ENCODE measurements at regions not wholly inside any gene's neighbourhood (a gene's known extent, or its start where the extent isn't known, plus 50 kb on each side); places are given as distances from the start of the nearest gene placed in this dataset.
A peak's percentile ranks its signal among the peaks of the same experiment; 100 is the strongest.
"Not testable (repeated sequence)": the region's sequence is repeated elsewhere in the genome, so short reads cannot be mapped to it uniquely, and the experiment has no call there.

- no peak for DNase-seq
- H3K4me1 ChIP-seq (ENCODE audit: control insufficient read depth, insufficient read depth, low read length): no peaks in the 10 kb centered on the region
- H3K27ac ChIP-seq (ENCODE audit: low read length): no peak overlapping the region
- H3K9me3 ChIP-seq (replicated peaks; ENCODE audit: control insufficient read depth, low read depth, low read length): no peaks in the 10 kb centered on the region
- no peak overlapping the region for H3K4me3 ChIP-seq (ENCODE audit: low read length)
- H3K27me3 ChIP-seq (ENCODE audit: control insufficient read depth, insufficient read depth, low read length): no peaks in the 10 kb centered on the region
- no peaks in the 10 kb centered on the region for H3K36me3 ChIP-seq (ENCODE audit: control insufficient read depth, insufficient read depth, low read length)
Observed at GRCh38 chr6:86822747-86823146, 114.6 kb upstream of the HTR1E start.

DNA sequence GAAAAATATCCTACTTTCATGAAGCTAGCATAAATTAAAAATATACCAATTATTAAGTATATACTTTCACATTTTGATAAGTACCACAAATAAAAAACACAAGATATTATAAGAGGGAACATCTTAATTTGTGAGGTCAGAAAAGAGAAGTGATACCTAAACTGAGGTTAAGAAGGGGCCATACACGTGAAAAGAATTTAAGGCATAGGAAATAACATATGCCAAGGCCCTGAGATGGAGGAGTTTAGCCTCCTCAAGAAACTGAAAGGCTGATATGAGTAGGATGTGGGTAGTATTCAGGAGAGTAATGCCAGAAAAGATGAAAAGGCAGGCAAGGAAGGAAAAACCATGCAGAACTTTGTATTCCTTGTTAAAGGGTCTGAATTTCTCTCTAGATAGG is 116.6 kb upstream of the HTR1E start:
- no peaks in the 10 kb centered on the region for H3K4me1 ChIP-seq (ENCODE audit: control insufficient read depth, insufficient read depth, low read length)
- no peaks in the 10 kb centered on the region for H3K36me3 ChIP-seq (ENCODE audit: control insufficient read depth, insufficient read depth, low read length)
- H3K27ac ChIP-seq (ENCODE audit: low read length): no peak overlapping the region
- no peaks in the 10 kb centered on the region for H3K9me3 ChIP-seq (replicated peaks; ENCODE audit: control insufficient read depth, low read depth, low read length)
- H3K4me3 ChIP-seq (ENCODE audit: low read length): no peak overlapping the region
- no peaks in the 10 kb centered on the region for H3K27me3 ChIP-seq (ENCODE audit: control insufficient read depth, insufficient read depth, low read length)
- no peak for DNase-seq
- WGBS (ENCODE audit: insufficient coverage): 13% methylated on average over 1 of the region's 1 CpG

DNA sequence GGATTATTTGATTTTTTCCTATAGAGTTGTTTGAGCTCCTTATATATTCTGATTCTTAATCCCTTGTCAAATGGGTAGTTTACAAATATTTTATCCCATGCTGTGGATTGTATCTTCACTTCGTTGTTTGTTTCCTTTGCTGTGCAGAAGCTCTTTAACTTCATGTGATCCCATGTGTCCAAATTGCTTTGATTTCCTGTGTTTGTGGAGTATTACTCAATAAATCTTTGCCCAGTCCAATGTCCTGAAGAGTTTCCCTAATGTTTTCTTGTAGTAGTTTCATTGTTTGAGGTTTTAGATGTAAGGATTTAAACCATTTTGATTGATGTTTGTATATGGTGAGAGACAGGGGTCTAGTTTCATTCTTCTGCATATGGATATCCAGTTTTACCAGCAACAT is 143.7 kb upstream of the HTR1E start:
- Histone ChIP-seq H3K4me3 (ENCODE audit: low read length) (no peak overlapping the region), H3K4me1 (ENCODE audit: control insufficient read depth, insufficient read depth, low read length) (no peaks in the 10 kb centered on the region), H3K27ac (ENCODE audit: low read length) (no peak overlapping the region), H3K36me3 (ENCODE audit: control insufficient read depth, insufficient read depth, low read length) (no peaks in the 10 kb centered on the region), H3K27me3 (ENCODE audit: control insufficient read depth, insufficient read depth, low read length) (no peaks in the 10 kb centered on the region), H3K9me3 (replicated peaks; ENCODE audit: control insufficient read depth, low read depth, low read length) (peaks cover 6% of the 10 kb centered on the region)
- DNase-seq: no peak
- no CpG with 5 or more reads among the region's 1 CpG for WGBS (ENCODE audit: insufficient coverage)

- H3K27me3 ChIP-seq (ENCODE audit: control insufficient read depth, insufficient read depth, low read length): no peaks in the 10 kb centered on the region
- no CpG with 5 or more reads among the region's 1 CpG for WGBS (ENCODE audit: insufficient coverage)
- no peaks in the 10 kb centered on the region for H3K4me1 ChIP-seq (ENCODE audit: control insufficient read depth, insufficient read depth, low read length)
- no peak for DNase-seq
- H3K36me3 ChIP-seq (ENCODE audit: control insufficient read depth, insufficient read depth, low read length): no peaks in the 10 kb centered on the region
- H3K9me3 ChIP-seq (replicated peaks; ENCODE audit: control insufficient read depth, low read depth, low read length): peaks cover 5% of the 10 kb centered on the region
- no peak overlapping the region for H3K4me3 ChIP-seq (ENCODE audit: low read length)
- no peak overlapping the region for H3K27ac ChIP-seq (ENCODE audit: low read length)
Observed at GRCh38 chr6:86791476-86791875, 145.9 kb upstream of the HTR1E start.

- Histone ChIP-seq H3K36me3 (ENCODE audit: control insufficient read depth, insufficient read depth, low read length) (no peaks in the 10 kb centered on the region), H3K4me1 (ENCODE audit: control insufficient read depth, insufficient read depth, low read length) (no peaks in the 10 kb centered on the region), H3K9me3 (replicated peaks; ENCODE audit: control insufficient read depth, low read depth, low read length) (no peaks in the 10 kb centered on the region), H3K27ac (ENCODE audit: low read length) (no peak overlapping the region), H3K27me3 (ENCODE audit: control insufficient read depth, insufficient read depth, low read length) (no peaks in the 10 kb centered on the region), H3K4me3 (ENCODE audit: low read length) (no peak overlapping the region)
- WGBS (ENCODE audit: insufficient coverage): no CpG with 5 or more reads among the region's 2 CpGs
- no peak for DNase-seq
Observed at GRCh38 chr6:86789779-86790411, 147.4 kb upstream of the HTR1E start.

- Histone ChIP-seq H3K4me3 (ENCODE audit: low read length) (no peak overlapping the region), H3K27ac (ENCODE audit: low read length) (no peak overlapping the region), H3K4me1 (ENCODE audit: control insufficient read depth, insufficient read depth, low read length) (no peaks in the 10 kb centered on the region), H3K27me3 (ENCODE audit: control insufficient read depth, insufficient read depth, low read length) (no peaks in the 10 kb centered on the region), H3K36me3 (ENCODE audit: control insufficient read depth, insufficient read depth, low read length) (no peaks in the 10 kb centered on the region), H3K9me3 (replicated peaks; ENCODE audit: control insufficient read depth, low read depth, low read length) (peaks cover 5% of the 10 kb centered on the region)
- peak; percentile 3 for DNase-seq
Observed at GRCh38 chr6:86782328-86782727, 155.0 kb upstream of the HTR1E start.

- WGBS (ENCODE audit: insufficient coverage): no CpG with 5 or more reads among the region's 2 CpGs
- H3K9me3 ChIP-seq (replicated peaks; ENCODE audit: control insufficient read depth, low read depth, low read length): peaks cover 5% of the 10 kb centered on the region
- H3K4me1 ChIP-seq (ENCODE audit: control insufficient read depth, insufficient read depth, low read length): no peaks in the 10 kb centered on the region
Observed at GRCh38 chr6:86780923-86781322, 156.4 kb upstream of the HTR1E start.

DNA sequence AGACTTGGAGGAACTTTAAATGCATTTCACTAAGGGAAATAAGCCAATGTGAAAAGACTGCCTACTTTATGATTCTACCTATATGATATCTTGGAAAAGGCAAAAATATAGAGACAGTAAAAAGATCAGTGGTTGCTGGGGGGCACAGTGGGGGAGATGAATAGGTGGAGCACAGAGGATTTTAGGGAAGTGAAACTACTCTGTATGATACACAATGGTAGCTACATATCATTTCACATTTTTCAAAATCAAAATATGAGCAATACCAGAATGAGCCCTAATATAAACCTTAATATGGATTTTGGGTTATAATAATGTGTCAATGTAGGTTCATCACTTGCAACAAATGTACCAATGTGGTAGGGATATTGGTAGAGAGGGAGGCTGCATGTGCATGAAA is 161.4 kb upstream of the HTR1E start:
- H3K27me3 ChIP-seq (ENCODE audit: control insufficient read depth, insufficient read depth, low read length): no peaks in the 10 kb centered on the region
- H3K9me3 ChIP-seq (replicated peaks; ENCODE audit: control insufficient read depth, low read depth, low read length): no peaks in the 10 kb centered on the region
- no peaks in the 10 kb centered on the region for H3K4me1 ChIP-seq (ENCODE audit: control insufficient read depth, insufficient read depth, low read length)
- DNase-seq: no peak
- no peak overlapping the region for H3K27ac ChIP-seq (ENCODE audit: low read length)
- no peak overlapping the region for H3K4me3 ChIP-seq (ENCODE audit: low read length)
- no peaks in the 10 kb centered on the region for H3K36me3 ChIP-seq (ENCODE audit: control insufficient read depth, insufficient read depth, low read length)

More at GRCh38 chr6:86780923-86781322, 156.4 kb upstream of the HTR1E start:
- H3K27me3 ChIP-seq (ENCODE audit: control insufficient read depth, insufficient read depth, low read length): no peaks in the 10 kb centered on the region
- no peak overlapping the region for H3K27ac ChIP-seq (ENCODE audit: low read length)
- DNase-seq: no peak
- H3K36me3 ChIP-seq (ENCODE audit: control insufficient read depth, insufficient read depth, low read length): no peaks in the 10 kb centered on the region
- no peak overlapping the region for H3K4me3 ChIP-seq (ENCODE audit: low read length)

- 80% methylated on average over 1 of the region's 1 CpG for WGBS (ENCODE audit: insufficient coverage)
- H3K27me3 ChIP-seq (ENCODE audit: control insufficient read depth, insufficient read depth, low read length): no peaks in the 10 kb centered on the region
- no peak overlapping the region for H3K27ac ChIP-seq (ENCODE audit: low read length)
- no peak overlapping the region for H3K4me3 ChIP-seq (ENCODE audit: low read length)
- no peaks in the 10 kb centered on the region for H3K4me1 ChIP-seq (ENCODE audit: control insufficient read depth, insufficient read depth, low read length)
- DNase-seq: no peak
- peaks cover 4% of the 10 kb centered on the region for H3K9me3 ChIP-seq (replicated peaks; ENCODE audit: control insufficient read depth, low read depth, low read length)
- no peaks in the 10 kb centered on the region for H3K36me3 ChIP-seq (ENCODE audit: control insufficient read depth, insufficient read depth, low read length)
Observed at GRCh38 chr6:86765211-86765610, 172.1 kb upstream of the HTR1E start.

DNA sequence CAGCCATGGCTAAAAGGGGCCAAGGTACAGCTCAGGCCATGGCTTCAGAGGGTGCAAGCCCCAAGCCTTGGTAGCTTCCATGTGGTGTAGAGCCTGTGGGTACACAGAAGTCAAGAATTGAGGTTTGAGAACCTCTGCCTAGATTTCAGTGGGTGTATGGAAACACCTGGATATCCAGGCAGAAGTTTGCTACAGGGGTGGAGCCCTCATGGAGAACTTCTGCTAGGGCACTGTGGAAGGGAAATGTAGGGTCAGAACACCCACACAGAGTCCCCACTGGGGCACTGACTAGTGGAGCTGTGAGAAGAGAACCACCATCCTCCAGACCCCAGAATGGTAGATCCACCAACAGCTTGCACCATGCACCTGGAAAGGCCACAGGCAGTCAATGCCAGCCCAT is 177.4 kb upstream of the HTR1E start:
- H3K4me1 ChIP-seq (ENCODE audit: control insufficient read depth, insufficient read depth, low read length); DNase-seq; H3K36me3 ChIP-seq (ENCODE audit: control insufficient read depth, insufficient read depth, low read length); H3K27ac ChIP-seq (ENCODE audit: low read length); H3K27me3 ChIP-seq (ENCODE audit: control insufficient read depth, insufficient read depth, low read length); H3K4me3 ChIP-seq (ENCODE audit: low read length): not testable (repeated sequence)
- peaks cover 10% of the 10 kb centered on the region for H3K9me3 ChIP-seq (replicated peaks; ENCODE audit: control insufficient read depth, low read depth, low read length)

DNA sequence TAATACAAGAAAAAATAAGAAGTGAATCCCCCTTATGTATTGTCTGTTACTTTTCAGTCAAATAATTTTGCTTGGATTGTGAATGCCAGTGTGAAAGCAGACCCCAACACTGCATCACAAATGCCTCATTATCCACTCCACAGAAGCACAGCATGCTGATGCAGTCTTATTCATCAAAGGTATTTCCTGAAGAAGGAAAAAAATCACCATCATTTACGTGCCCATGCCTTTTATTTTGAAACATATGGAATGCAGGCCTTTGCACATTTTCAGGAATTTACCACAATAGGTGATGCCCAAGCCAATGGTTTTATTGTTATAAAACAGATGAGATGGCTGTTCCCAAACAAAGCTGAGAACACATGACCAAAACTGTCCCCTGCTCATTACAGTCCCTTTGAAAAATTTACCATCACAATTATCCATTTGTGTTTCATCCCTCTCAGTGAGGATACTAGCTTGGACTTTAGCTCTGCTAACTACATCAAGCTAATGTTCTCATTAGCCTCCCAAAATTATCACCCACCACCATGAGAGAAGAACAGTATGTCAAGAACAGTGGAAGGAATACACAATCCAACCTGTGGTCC is 180.6 kb upstream of the HTR1E start:
- no CpG with 5 or more reads among the region's 1 CpG for WGBS (ENCODE audit: insufficient coverage)
- no peaks in the 10 kb centered on the region for H3K27me3 ChIP-seq (ENCODE audit: control insufficient read depth, insufficient read depth, low read length)
- no peak overlapping the region for H3K27ac ChIP-seq (ENCODE audit: low read length)
- peaks cover 10% of the 10 kb centered on the region for H3K9me3 ChIP-seq (replicated peaks; ENCODE audit: control insufficient read depth, low read depth, low read length)
- no peaks in the 10 kb centered on the region for H3K4me1 ChIP-seq (ENCODE audit: control insufficient read depth, insufficient read depth, low read length)
- no peak overlapping the region for H3K4me3 ChIP-seq (ENCODE audit: low read length)
- DNase-seq: no peak
- no peaks in the 10 kb centered on the region for H3K36me3 ChIP-seq (ENCODE audit: control insufficient read depth, insufficient read depth, low read length)
